NCI-H2196 (cell line): ENCODE measurements at regions not wholly inside any gene's neighbourhood (a gene's known extent, or its start where the extent isn't known, plus 50 kb on each side); places are given as distances from the start of the nearest gene placed in this dataset.
"Not testable (repeated sequence)": the region's sequence is repeated elsewhere in the genome, so short reads cannot be mapped to it uniquely, and the experiment has no call there.

Experiments
- DNase-seq: peaks from one replicate; lab custom pipeline; 2025; ENCODE audit not compliant: unreplicated experiment; lab: John Stamatoyannopoulos, UW

DNA sequence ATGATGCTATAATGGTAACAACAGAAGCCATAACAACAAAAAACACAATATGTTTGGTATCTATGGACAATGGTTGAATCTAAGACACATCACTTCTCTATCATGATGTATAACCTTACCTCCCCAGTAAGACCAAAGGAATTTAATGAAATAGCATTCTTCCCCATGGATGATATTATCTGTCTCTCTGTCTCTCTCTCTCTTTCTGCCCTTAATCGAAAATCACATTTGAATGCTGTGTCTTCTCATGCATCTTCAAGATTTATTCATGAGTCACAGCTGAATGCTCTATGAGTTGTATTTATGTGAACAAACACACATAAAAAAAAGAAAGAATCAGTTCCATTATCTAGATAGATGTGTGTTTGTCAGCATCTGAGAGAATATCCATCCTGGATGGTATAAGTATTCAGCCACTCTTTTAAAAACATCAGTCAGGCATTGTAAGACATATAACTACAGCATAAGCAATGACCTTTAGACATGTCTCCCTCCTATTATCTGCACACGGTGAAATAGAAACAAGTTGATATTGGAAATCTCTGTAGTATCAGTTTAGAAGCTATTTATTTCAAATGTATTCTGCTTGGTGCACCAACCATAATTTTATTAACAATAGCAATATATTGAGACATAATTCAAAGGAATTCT, 433.3 kb downstream of the TOX3 start:
- DNase-seq: no peak

- not testable (repeated sequence) for DNase-seq
Measured at GRCh38 chr16:52104993-52105392, 441.9 kb downstream of the TOX3 start.

DNA sequence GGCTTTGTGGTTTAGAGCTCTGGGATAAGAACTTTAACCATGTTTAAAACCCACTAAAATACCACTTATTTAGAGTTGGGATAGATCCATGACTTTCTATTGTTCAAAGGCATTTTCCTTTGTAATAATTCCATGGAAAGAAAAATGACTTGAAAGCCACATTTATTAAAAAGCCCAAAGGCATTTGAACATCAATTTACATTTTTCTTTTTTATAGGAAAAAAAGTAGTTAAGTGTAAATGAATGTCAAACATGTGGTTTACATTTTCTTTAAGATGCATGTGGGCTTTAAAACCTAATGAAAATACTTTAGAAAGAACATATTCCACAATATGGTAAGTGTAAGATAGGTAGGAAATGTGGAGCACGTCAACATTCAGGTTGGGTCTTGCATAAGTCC, 443.2 kb downstream of the TOX3 start:
- DNase-seq: no peak

DNA sequence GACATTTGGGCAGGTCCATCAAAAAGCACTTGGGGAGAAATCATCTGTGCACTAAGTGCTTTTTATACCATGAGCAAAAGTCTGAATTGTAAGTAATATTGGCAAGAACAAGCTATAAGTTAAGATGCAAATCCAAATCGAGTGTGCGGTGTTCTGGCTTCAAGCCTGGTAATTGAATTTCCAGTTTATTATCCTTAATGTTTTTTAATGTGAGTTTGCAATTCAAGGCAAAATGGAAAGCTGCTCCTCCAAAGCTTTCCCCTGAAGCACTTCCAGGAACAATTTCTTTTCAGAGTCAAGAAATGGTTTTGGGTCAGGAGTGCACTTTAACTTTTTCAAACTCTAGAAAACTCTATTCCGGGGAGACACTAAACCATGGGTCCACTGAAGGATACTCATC, 445.7 kb downstream of the TOX3 start:
- no peak for DNase-seq

GRCh38 chr16:52099382-52099781, 447.6 kb downstream of the TOX3 start:
- no peak for DNase-seq

DNA sequence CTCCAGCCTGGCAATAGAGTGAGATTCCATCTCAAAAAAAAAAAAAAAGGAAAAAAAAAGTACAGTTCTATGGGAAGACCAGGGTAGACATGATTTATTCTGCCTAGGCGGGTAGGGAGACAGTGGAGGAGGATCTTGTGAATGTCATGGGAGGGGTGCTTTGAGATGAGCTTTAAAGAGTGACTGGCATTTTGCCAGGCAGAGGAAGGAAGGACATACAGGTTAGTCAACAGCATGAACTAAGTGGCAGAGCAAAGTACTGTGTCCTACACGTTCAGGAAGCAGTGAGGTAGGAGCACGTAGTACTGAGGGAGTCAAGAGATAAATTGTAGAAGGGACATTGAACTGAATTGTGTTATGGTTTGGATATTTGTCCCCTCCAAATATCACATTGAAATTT, 451.5 kb downstream of the TOX3 start:
- DNase-seq: no peak

DNA sequence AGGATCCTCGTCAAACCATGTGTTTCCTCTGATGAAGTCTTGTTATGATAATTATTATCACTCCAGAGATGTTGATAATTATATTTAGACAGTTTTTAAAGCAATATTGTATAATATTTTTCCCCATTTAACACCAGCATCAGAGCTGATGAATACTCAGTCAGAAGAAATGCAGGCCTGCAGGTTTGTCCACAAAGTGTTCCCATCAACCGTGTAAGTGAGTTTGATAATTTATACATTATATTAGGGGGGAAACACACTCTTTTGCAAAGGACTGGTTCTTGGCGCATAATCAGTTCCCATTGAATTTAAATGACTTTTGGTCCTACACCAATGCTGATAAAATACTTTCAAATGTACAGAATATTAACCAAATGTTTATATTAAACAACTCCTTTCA, 454.8 kb downstream of the TOX3 start:
- DNase-seq: no peak

DNA sequence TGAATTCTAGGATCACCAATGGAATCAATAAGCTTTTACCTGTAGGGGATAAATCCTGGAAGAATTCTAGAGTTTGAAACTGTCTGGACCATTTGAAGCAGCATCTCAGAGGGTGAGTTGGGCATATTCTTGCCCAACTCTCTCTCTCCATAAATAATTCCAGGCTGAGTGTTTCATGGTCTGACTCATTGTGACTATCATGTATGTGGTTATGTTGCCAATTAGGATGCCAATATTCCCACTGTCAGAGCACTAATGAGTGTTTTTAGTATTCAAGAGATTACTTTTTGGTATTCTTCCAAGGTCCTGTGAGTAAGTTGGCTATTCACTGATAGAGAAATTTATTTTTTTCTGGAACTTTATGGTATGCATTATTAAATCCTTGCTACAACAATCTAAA, 456.9 kb downstream of the TOX3 start:
- no peak for DNase-seq

DNA sequence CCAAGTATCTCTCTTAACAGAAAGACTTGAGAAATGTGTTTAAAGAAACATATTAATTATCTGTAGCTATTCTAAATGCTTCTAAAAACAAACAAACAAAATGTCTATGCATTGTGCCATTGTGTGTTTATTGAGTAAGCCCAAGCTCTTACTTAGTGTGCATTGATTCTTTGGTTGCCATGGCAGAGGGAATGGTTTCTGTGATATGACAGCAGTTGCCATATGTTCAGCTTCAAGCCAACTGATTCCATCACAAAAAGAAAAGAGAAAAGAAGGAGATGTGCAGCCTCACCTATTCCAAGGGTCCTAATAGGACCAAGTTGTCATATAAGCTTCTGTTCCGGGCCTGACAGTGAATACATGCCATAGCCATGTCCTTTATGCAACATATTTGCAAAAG, 457.5 kb downstream of the TOX3 start:
- DNase-seq: no peak

- no peak for DNase-seq
Measured at GRCh38 chr16:52086901-52087300, 460.0 kb downstream of the TOX3 start.

GRCh38 chr16:52078716-52079655, 468.0 kb downstream of the TOX3 start:
- DNase-seq: peak; percentile 1

GRCh38 chr16:52077607-52078006, 469.3 kb downstream of the TOX3 start:
- DNase-seq: no peak

- no peak for DNase-seq
Measured at GRCh38 chr16:52076801-52077201, 470.1 kb downstream of the TOX3 start.

DNA sequence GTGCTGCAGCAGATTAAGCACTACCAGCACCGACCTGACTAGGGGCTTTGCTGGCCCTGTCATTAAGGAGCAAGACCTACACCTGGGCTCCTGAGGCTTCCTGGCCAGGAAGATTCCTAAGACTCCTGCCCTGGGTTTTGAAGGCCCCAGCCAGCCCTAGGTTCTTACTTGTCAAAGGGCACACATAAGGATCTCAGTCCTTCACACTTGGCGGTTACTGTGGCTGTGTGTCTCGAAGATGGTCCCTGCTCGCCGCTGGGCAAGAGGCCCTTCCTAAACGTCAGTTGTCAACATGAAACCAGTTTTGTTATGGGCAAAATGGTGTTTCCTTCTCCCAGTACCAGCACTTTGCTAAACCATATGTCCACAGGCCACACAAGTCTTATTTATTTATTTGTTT, 470.6 kb downstream of the TOX3 start:
- no peak for DNase-seq

GRCh38 chr16:52074133-52074532, 472.8 kb downstream of the TOX3 start:
- DNase-seq: no peak

GRCh38 chr16:52073024-52073423, 473.9 kb downstream of the TOX3 start:
- DNase-seq: no peak

GRCh38 chr16:52071101-52071500, 475.8 kb downstream of the TOX3 start:
- DNase-seq: no peak

DNA sequence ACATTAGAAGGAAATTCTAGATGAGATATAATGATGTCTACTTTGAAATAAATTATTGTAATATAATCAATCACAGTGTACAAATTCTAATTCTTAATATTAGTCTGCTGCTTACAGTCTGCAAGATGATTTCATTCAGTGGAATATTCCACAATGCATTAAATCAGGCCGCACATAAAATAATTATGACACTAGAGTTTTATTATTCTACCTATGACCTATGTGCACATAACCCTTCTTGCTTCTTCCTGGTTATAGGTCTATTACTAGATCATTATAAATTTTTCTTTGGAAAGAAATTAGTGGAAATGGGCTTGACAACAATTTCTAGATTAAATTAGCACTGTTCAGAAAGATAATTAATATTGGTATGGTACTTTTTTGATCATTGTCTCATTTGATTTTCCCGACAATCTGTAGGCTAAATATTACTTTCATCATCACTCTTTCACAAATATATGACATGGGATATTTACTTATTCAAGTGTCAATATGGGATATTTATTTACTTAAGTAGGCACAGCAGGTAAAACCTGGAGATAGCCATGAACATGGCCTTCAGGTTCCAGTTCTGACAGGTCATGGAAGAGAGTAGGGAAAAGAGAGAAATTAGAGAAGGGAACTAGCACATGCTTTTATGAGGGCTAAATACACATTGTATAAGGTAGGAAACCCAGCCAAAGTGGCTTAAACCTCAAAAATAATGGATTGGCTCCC, 476.4 kb downstream of the TOX3 start:
- DNase-seq: no peak

GRCh38 chr16:52069866-52070265, 477.1 kb downstream of the TOX3 start:
- peak; percentile 49 for DNase-seq

DNA sequence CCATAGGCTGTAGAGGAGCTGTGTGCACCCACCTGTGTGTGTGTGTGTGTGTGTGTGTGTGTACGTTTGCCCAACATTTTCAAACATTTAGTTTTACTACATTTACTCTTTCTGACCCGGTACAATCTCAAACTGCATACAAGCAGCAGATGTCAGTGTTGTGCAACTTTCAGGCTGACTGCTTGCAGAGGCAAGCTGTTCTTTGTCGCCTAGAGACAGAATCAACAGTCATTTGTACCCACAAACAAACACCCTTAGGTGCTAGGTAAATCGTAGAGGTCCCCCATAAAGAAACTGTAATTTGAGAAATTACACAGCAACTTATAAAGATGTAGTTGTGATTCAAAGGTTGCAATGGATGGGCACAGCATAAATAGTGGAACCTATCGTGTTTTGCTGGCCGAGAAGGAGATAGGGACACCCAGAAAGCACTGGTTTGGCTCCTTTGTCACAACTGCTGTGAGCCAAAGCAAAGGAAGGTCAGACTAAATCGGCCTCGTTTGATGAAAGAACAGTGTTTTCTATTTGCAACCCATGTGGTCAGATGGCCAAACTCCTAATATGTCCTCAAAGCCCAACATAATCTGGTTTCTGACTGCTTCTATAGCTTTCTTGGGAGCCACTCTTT, 478.4 kb downstream of the TOX3 start:
- peak; percentile 31 for DNase-seq

DNA sequence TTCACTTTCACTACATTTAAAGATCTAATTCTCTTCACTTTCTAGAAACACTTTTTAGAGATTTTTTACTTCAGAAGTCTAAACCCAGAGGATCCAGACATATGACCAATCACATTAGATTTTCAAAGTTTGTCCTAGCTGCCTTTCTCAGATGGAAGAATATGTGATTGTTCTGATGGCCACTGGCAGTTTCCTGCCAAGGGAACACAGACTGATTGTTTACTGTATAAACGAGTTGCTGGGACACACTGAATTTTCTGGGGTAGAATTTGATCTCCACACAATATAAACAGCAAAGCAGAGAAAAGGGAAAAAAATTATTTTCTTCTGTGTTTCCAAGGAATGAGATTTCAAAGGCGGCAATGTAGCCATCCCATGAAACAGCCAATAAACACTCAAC, 480.0 kb downstream of the TOX3 start:
- DNase-seq: no peak
